GM12878 (cell line): ENCODE measurements at regions not wholly inside any gene's neighbourhood (a gene's known extent, or its start where the extent isn't known, plus 50 kb on each side); places are given as distances from the start of the nearest gene placed in this dataset.
"Not testable (repeated sequence)": the region's sequence is repeated elsewhere in the genome, so short reads cannot be mapped to it uniquely, and the experiment has no call there.

Source experiments
- ATAC-seq: fragments of 200-7000 bp; cut with Tn5 transposase; 3 replicates; pipeline ENCODE4 v1.9.1; 2020; ENCODE audit warnings: mild to moderate bottlenecking, moderate library complexity
- BruUV-seq: library from RNA; stranded (reverse); fragments of 400-500 nt; replicated peaks from 2 replicates; lab custom pipeline; 2021; lab: Mats Ljungman, UMichigan
- CTCF ChIA-PET: fragments of 300-600 bp; sonication (Branson Sonifier 250); formaldehyde crosslinking; extraction: SDS; loops from one replicate; lab custom pipeline; 2021; ENCODE audit warnings: inconsistent platforms; lab: Yijun Ruan, JAX
- POLR2A ChIA-PET: fragments of 350-600 bp; formaldehyde crosslinking; extraction: SDS; loops from one replicate; lab custom pipeline; 2021; ENCODE audit warnings: inconsistent platforms; lab: Charles Lee
- RAD21 ChIA-PET: fragments of 300-600 bp; sonication (Branson Sonifier 250); formaldehyde crosslinking; loops from one replicate; lab custom pipeline; 2023; ENCODE audit warnings: antibody characterized with exemption; ENCODE audit not compliant: unreplicated experiment; lab: Charles Lee
- SMC1A ChIA-PET: fragments of 300-600 bp; sonication (Branson Sonifier 250); formaldehyde crosslinking; loops from one replicate; lab custom pipeline; 2023; ENCODE audit not compliant: unreplicated experiment, uncharacterized antibody; lab: Charles Lee
- DNase-seq: peaks from one replicate; pipeline ENCODE4 v3.0.0-alpha.2; 2011; ENCODE audit warnings: low read depth, low spot score
- FAIRE-seq: peaks from 3 replicates; lab custom pipeline; 2011; peaks lifted over from hg19 to GRCh38; lab: Jason Lieb, UNC
- H2AFZ ChIP-seq: 2 replicates; pipeline ENCODE4 v1.6.0; 2011; ENCODE audit warnings: low read depth, low read length, control low read depth; ENCODE audit not compliant: control insufficient read depth
- H3K27ac ChIP-seq: 2 replicates; pipeline ENCODE4 v1.5.1; 2011; ENCODE audit warnings: control low read depth; ENCODE audit not compliant: control insufficient read depth, insufficient read depth
- H3K27me3 ChIP-seq, 2 experiments: replicated peaks in 1 of 2; 2 replicates each; pipeline versions ENCODE4 v1.6.0 to v1.6.1; 2011; ENCODE audit warnings: low read length in 1 of 2; ENCODE audit not compliant: control insufficient read depth in 2 of 2, insufficient read depth in 2 of 2
- H3K36me3 ChIP-seq, 2 experiments: 2 replicates each; pipeline ENCODE4 v1.5.1; 2011; ENCODE audit warnings: low read length in 1 of 2; ENCODE audit not compliant: control insufficient read depth in 2 of 2, insufficient read depth in 2 of 2
- H3K4me1 ChIP-seq: 2 replicates; pipeline ENCODE4 v1.6.1; 2011; ENCODE audit warnings: mild to moderate bottlenecking, low read length, moderate library complexity, mixed read lengths; ENCODE audit not compliant: control insufficient read depth, insufficient read depth
- H3K4me2 ChIP-seq: 2 replicates; pipeline ENCODE4 v1.6.0; 2011; ENCODE audit warnings: control low read depth; ENCODE audit not compliant: control insufficient read depth, insufficient read depth
- H3K4me3 ChIP-seq: fragments of 200-600 bp; sonication (generic); 2 replicates; pipeline ENCODE4 v1.5.1; 2016
- H3K79me2 ChIP-seq: 2 replicates; pipeline ENCODE4 v1.6.0; 2011; ENCODE audit warnings: low read length; ENCODE audit not compliant: control insufficient read depth, insufficient read depth
- H3K9ac ChIP-seq: 2 replicates; pipeline ENCODE4 v1.8.0; 2011; ENCODE audit warnings: low read length, control low read depth, mixed read lengths; ENCODE audit not compliant: control insufficient read depth, insufficient read depth
- H3K9me3 ChIP-seq: replicated peaks from 3 replicates; pipeline ENCODE4 v1.5.1; 2011; ENCODE audit warnings: mild to moderate bottlenecking, low read length; ENCODE audit not compliant: control insufficient read depth, insufficient read depth
- H4K20me1 ChIP-seq: 2 replicates; pipeline ENCODE4 v1.6.0; 2011; ENCODE audit not compliant: control insufficient read depth, insufficient read depth
- CBX3 ChIP-seq: fragments of 200-600 bp; sonication (generic); IDR thresholded peaks from 2 replicates; pipeline ENCODE4 v1.6.1; 2016; ENCODE audit warnings: low read depth, borderline replicate concordance
- DPF2 ChIP-seq: fragments of 450-650 bp; IDR thresholded peaks from 2 replicates; pipeline ENCODE4 v1.6.1; 2017; ENCODE audit warnings: mild to moderate bottlenecking
- FOXM1 ChIP-seq: IDR thresholded peaks from 2 replicates; pipeline ENCODE4 v1.6.1; 2012; ENCODE audit warnings: low read depth, mild to moderate bottlenecking, inconsistent platforms, low read length, moderate library complexity
- IKZF1 ChIP-seq: fragments of 450-650 bp; conservative IDR thresholded peaks from 2 replicates; pipeline ENCODE4 v1.6.1; 2017; ENCODE audit warnings: antibody characterized with exemption, mild to moderate bottlenecking
- NRF1 ChIP-seq: conservative IDR thresholded peaks from 2 replicates; pipeline ENCODE4 v1.6.1; 2011; ENCODE audit warnings: mild to moderate bottlenecking, low read depth, low read length, improper control_type of control experiment
- STAT1 ChIP-seq: fragments of 450-650 bp; conservative IDR thresholded peaks from 2 replicates; pipeline ENCODE4 v1.6.1; 2014; ENCODE audit warnings: antibody characterized with exemption, mild to moderate bottlenecking
- USF1 ChIP-seq: IDR thresholded peaks from 2 replicates; pipeline ENCODE4 v1.6.1; 2011; ENCODE audit warnings: borderline replicate concordance, low read depth, mild to moderate bottlenecking, moderate library complexity, mixed read lengths, low read length; ENCODE audit not compliant: insufficient read depth; ENCODE audit errors: extremely low read length
- YBX1 ChIP-seq: fragments of 450-650 bp; IDR thresholded peaks from 2 replicates; pipeline ENCODE4 v1.6.1; 2016; ENCODE audit warnings: antibody characterized with exemption
- ZSCAN29 ChIP-seq: fragments of 450-650 bp; IDR thresholded peaks from 2 replicates; pipeline ENCODE4 v1.6.1; 2017; ENCODE audit warnings: mild to moderate bottlenecking, moderate library complexity
- WGBS: methylation state at CpG from one replicate; pipeline ENCODE4 v1.1.6; 2016; ENCODE audit warnings: low lambda C conversion rate; ENCODE audit not compliant: insufficient replicate concordance, insufficient coverage; ENCODE audit errors: missing lambda C conversion rate; 5-methylcytosine and 5-hydroxymethylcytosine counted together
- in situ Hi-C: fragments of 300-500 bp; cut with MboI; formaldehyde crosslinking; loops from 9 replicates; pipeline ENCODE4 v1.14.3; 2018; ENCODE audit warnings: mixed read lengths
- intact Hi-C: fragments of 100-400 bp; cut with micrococcal nuclease; formaldehyde crosslinking; loops from one replicate; pipeline ENCODE4 v1.14.2; 2022; ENCODE audit not compliant: unreplicated experiment
- TF ChIP-seq, protein P1 (sequence below), 3 experiments: IDR thresholded peaks in 2 of 3; conservative IDR thresholded peaks in 1 of 3; 2 replicates each; pipeline ENCODE4 v1.5.1; 2011; ENCODE audit warnings: low read depth in 3 of 3, low read length in 3 of 3, mild to moderate bottlenecking in 3 of 3, control low read depth in 2 of 3, moderate library complexity in 2 of 3, inconsistent platforms in 1 of 3, mixed read lengths in 1 of 3; ENCODE audit not compliant: control insufficient read depth in 2 of 3, insufficient read depth in 1 of 3; ENCODE audit errors: extremely low read depth in 1 of 3
- TF ChIP-seq, protein P2 (sequence below): fragments of 450-650 bp; IDR thresholded peaks from 2 replicates; pipeline ENCODE4 v1.6.1; 2017; ENCODE audit warnings: low read depth, mild to moderate bottlenecking, moderate library complexity

- TF ChIP-seq USF1: no peak
- TF ChIP-seq DPF2: no peak
- TF ChIP-seq STAT1: no peak
- TF ChIP-seq ZSCAN29: no peak
These were observed 2396.7 kb downstream of the PCDH7 start (continued) for GRCh38 chr4:33116871-33117270.

DNA sequence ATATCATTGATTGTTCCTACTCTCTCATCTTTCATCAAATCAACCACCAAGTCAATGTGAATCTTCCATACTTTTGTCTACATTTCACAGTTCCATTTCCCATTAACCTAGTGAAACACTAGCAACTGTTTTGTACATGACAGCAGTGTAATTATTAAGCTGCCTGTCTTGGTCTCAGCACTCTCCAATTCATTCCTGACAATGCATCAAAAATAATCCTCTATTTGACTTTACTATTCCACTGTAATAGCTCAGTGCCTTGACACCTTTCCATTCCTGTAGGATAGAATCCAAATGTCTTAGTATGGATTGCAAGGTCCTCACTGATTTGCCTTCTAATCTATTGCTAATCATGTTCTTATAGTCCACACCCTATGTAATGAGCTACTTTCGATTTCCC, 2405.8 kb downstream of the PCDH7 start:
- BruUV-seq: no TSS peak
- no peak overlapping the region for H2AFZ ChIP-seq
- no peak for ATAC-seq
- no peak for TF ChIP-seq CBX3
- TF ChIP-seq, protein P1, sequence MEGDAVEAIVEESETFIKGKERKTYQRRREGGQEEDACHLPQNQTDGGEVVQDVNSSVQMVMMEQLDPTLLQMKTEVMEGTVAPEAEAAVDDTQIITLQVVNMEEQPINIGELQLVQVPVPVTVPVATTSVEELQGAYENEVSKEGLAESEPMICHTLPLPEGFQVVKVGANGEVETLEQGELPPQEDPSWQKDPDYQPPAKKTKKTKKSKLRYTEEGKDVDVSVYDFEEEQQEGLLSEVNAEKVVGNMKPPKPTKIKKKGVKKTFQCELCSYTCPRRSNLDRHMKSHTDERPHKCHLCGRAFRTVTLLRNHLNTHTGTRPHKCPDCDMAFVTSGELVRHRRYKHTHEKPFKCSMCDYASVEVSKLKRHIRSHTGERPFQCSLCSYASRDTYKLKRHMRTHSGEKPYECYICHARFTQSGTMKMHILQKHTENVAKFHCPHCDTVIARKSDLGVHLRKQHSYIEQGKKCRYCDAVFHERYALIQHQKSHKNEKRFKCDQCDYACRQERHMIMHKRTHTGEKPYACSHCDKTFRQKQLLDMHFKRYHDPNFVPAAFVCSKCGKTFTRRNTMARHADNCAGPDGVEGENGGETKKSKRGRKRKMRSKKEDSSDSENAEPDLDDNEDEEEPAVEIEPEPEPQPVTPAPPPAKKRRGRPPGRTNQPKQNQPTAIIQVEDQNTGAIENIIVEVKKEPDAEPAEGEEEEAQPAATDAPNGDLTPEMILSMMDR (IDR thresholded peaks at IDR 0.05 in 2 of 3, conservative IDR thresholded peaks at IDR 0.05 in 1 of 3; ENCODE audit: control insufficient read depth in 2 of 3, extremely low read depth in 1 of 3, insufficient read depth in 1 of 3, low read depth in 3 of 3, low read length in 3 of 3): no peak
- no peak for TF ChIP-seq FOXM1
- TF ChIP-seq IKZF1: no peak
- TF ChIP-seq YBX1: no peak
- no peak for TF ChIP-seq NRF1
- TF ChIP-seq, protein P2, sequence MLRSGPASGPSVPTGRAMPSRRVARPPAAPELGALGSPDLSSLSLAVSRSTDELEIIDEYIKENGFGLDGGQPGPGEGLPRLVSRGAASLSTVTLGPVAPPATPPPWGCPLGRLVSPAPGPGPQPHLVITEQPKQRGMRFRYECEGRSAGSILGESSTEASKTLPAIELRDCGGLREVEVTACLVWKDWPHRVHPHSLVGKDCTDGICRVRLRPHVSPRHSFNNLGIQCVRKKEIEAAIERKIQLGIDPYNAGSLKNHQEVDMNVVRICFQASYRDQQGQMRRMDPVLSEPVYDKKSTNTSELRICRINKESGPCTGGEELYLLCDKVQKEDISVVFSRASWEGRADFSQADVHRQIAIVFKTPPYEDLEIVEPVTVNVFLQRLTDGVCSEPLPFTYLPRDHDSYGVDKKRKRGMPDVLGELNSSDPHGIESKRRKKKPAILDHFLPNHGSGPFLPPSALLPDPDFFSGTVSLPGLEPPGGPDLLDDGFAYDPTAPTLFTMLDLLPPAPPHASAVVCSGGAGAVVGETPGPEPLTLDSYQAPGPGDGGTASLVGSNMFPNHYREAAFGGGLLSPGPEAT: no peak
- TF ChIP-seq, all 136 proteins: peak for 0
- Histone ChIP-seq H3K79me2 (no peaks in the 10 kb centered on the region), H4K20me1 (no peaks in the 10 kb centered on the region), H3K27me3 (no peaks in the 10 kb centered on the region), H3K4me1 (no peaks in the 10 kb centered on the region), H3K9me3 (no peaks in the 10 kb centered on the region), H3K9ac (no peak overlapping the region), H3K4me3 (no peak overlapping the region), H3K36me3 (no peaks in the 10 kb centered on the region), H3K27ac (no peak overlapping the region), H3K4me2 (no peak overlapping the region)
- SMC1A ChIA-PET: interaction anchor here (1.2 kb wide), 1 partner anchor 9 kb away, joined by 4 read pairs; no protein-coding TSS in a partner anchor
- RAD21 ChIA-PET: no interaction called here
- intact Hi-C loops (no loop called here), in situ Hi-C loops (no loop called here)
- CTCF ChIA-PET: no interaction called here
- 8% methylated on average over 1 of the region's 1 CpG for WGBS
- FAIRE-seq: no peak
- no peak for DNase-seq
- POLR2A ChIA-PET: no interaction called here

DNA sequence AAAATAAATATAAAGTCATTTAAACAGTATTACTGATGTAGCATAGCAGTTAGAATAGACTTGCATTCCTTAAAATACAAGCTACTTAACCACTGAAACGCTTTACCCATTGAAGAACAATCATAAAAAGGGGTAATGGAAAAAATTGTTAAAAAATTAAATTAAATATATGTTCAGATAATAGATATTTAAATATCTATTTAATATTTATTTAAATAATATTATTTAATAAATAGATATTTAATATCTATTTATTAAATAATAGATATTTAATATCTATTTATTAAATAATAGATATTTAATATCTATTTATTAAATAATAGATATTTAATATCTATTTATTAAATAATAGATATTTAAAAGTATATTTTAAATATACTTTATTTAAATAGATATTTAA, 2410.5 kb downstream of the PCDH7 start:
- WGBS: 0% methylated on average over 1 of the region's 1 CpG
- DNase-seq, H3K27me3 ChIP-seq, POLR2A ChIA-PET, H2AFZ ChIP-seq, intact Hi-C loops, in situ Hi-C loops, FAIRE-seq, H3K4me1 ChIP-seq, H3K4me2 ChIP-seq, ATAC-seq, BruUV-seq, H4K20me1 ChIP-seq, H3K27ac ChIP-seq, H3K79me2 ChIP-seq, H3K9me3 ChIP-seq, H3K4me3 ChIP-seq, H3K9ac ChIP-seq, RAD21 ChIA-PET, H3K36me3 ChIP-seq: not testable (repeated sequence)
- ChIA-PET SMC1A (interaction anchor here (1.0 kb wide), 1 partner anchor 11 kb away, joined by 4 read pairs; no protein-coding TSS in a partner anchor), CTCF (interaction anchor here (0.6 kb wide), 1 partner anchor 11 kb away, joined by 4 read pairs; no protein-coding TSS in a partner anchor)
